ENCODE measurements at regions not wholly inside any gene's neighbourhood (a gene's known extent, or its start where the extent isn't known, plus 50 kb on each side); places are given as distances from the start of the nearest gene placed in this dataset.

DNA sequence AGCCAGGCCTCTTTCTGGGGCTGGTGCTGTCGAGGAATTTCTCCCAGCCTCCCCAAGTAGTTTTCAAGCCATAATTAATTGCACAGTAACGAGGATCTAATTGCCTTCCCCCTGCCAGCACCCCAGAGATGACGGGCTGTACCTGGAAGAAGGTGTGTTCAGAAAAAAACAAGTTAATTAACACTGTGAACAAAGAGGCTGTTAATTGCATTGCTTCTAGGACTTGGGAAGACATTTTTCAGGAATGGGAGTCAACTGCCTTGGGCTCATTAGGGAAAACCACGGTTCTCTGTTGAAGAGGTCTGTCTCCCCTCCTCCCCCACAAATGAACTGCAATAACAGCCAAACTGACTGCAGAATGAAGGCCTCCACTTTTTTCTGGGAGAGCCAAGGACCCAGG is 176.7 kb downstream of the CCT6B start:
- Histone ChIP-seq H3K9me3 (no peaks in the 10 kb centered on the region), H3K27me3 (no peaks in the 10 kb centered on the region), H3K4me1 (no peaks in the 10 kb centered on the region), H3K4me3 (no peak overlapping the region), H3K27ac (no peak overlapping the region), H3K36me3 (no peaks in the 10 kb centered on the region)
- no peak for DNase-seq
- TF ChIP-seq POLR2A (IDR thresholded peaks at IDR 0.05) = no peak
- TF ChIP-seq, protein P1, sequence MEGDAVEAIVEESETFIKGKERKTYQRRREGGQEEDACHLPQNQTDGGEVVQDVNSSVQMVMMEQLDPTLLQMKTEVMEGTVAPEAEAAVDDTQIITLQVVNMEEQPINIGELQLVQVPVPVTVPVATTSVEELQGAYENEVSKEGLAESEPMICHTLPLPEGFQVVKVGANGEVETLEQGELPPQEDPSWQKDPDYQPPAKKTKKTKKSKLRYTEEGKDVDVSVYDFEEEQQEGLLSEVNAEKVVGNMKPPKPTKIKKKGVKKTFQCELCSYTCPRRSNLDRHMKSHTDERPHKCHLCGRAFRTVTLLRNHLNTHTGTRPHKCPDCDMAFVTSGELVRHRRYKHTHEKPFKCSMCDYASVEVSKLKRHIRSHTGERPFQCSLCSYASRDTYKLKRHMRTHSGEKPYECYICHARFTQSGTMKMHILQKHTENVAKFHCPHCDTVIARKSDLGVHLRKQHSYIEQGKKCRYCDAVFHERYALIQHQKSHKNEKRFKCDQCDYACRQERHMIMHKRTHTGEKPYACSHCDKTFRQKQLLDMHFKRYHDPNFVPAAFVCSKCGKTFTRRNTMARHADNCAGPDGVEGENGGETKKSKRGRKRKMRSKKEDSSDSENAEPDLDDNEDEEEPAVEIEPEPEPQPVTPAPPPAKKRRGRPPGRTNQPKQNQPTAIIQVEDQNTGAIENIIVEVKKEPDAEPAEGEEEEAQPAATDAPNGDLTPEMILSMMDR (IDR thresholded peaks at IDR 0.05) = no peak

DNA sequence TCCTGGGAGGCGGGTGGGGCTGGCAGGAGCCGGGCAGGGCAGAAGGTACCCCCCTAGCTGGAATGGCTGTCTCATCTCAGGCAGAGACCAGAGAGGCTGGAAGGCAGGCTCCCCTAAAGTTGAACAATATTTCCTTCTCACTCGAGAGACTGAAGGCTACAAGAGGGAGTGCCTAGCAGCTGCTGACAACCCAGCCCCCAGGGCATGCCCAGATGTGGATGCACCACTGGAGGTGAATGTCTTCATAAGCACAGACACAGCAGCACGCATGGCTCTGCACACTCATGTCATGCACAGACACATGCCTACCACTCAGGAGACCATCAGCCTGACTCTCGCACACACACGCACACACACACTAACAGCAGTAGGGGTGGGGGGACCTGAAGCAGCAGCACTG is 179.0 kb downstream of the CCT6B start:
- Histone ChIP-seq H3K36me3 (no peaks in the 10 kb centered on the region), H3K27ac (no peak overlapping the region), H3K4me1 (no peaks in the 10 kb centered on the region), H3K27me3 (no peaks in the 10 kb centered on the region), H3K4me3 (no peak overlapping the region), H3K9me3 (no peaks in the 10 kb centered on the region)
- DNase-seq = no peak
- TF ChIP-seq, protein P1 (IDR thresholded peaks at IDR 0.05) = no peak
- no peak for TF ChIP-seq POLR2A (IDR thresholded peaks at IDR 0.05)

DNA sequence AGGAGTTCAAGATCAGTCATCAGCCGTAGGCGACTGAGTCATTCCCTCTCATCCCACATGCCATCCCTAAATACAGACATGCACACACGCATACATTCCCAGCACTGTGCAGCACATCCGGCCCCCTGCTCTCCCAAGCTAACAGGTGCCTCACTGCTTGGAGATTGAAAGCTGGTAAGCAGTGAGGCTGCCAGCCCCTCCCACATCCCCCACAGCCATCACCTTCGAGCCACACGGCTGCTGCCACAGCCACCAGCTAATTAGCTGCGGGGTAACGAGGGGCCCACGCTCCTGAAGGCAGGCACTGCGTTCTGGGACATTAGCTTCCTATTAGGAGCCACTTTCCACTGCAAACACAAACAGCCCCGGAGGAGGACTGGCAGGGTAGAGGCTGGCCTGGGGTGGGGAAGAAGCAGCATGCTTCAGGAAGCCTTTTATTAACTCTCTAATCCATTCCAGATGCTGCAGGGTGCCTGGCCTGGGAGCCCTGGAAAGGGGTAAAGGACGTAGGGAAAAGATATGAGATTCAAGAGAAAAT is 179.6 kb downstream of the CCT6B start:
- no peaks in the 10 kb centered on the region for H3K9me3 ChIP-seq
- no peaks in the 10 kb centered on the region for H3K27me3 ChIP-seq

DNA sequence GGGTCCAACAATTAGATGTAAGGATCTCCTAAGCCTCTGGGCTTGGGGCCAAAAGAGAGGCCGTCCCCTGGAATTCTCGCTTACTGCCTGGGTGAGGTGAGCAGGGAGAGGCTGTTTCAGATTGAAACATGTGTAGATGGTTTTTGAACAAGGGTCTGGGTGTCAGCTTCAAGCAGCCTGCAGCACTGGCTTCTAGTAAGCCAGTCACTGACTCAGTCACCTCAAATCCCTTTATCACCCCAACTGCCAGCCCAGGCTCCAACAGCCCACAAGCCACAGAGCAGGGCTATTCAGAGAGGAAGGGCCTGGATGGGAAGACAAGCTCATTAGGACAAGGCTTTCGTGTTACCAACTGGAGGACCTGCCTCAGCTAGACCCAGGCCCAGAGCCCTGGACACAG is 180.2 kb downstream of the CCT6B start:
- Histone ChIP-seq H3K27ac (no peak overlapping the region), H3K4me3 (no peak overlapping the region)
- TF ChIP-seq POLR2A (IDR thresholded peaks at IDR 0.05) = no peak
- TF ChIP-seq, protein P1 (IDR thresholded peaks at IDR 0.05) = no peak

More for the DNA sequence above, 179.6 kb downstream of the CCT6B start:
- DNase-seq = no peak
- no peak for TF ChIP-seq POLR2A (IDR thresholded peaks at IDR 0.05)
- TF ChIP-seq, protein P1 (IDR thresholded peaks at IDR 0.05) = no peak
- no peaks in the 10 kb centered on the region for H3K4me1 ChIP-seq
- H3K36me3 ChIP-seq = no peaks in the 10 kb centered on the region
- no peak overlapping the region for H3K4me3 ChIP-seq
- no peak overlapping the region for H3K27ac ChIP-seq

DNA sequence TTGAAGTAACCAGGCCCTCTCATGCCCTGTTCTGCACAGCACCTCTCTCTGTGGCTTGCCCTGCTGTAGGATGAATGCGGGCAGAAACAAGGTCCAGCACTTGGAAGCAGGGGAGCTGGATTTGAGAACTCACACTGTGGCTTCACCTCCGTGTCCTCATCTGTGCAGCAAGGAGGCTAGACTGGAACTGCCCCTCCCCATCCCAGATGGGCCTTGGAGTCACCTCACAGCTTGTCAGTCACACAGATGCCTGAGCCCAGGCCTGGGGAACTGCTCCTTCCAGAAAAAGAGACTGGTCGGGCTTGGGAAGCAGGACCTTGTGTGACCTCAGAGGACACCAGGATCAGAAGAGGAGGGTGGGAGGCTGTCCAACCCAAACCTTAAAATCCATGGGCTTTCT is 180.8 kb downstream of the CCT6B start:
- Histone ChIP-seq H3K27ac (no peak overlapping the region), H3K9me3 (no peaks in the 10 kb centered on the region), H3K27me3 (no peaks in the 10 kb centered on the region), H3K4me1 (no peaks in the 10 kb centered on the region), H3K4me3 (no peak overlapping the region), H3K36me3 (no peaks in the 10 kb centered on the region)
- no peak for DNase-seq
- no peak for TF ChIP-seq POLR2A (IDR thresholded peaks at IDR 0.05)
- TF ChIP-seq, protein P1 (IDR thresholded peaks at IDR 0.05) = no peak

More for the DNA sequence above, 180.2 kb downstream of the CCT6B start:
- no peaks in the 10 kb centered on the region for H3K9me3 ChIP-seq
- no peaks in the 10 kb centered on the region for H3K27me3 ChIP-seq
- no peaks in the 10 kb centered on the region for H3K4me1 ChIP-seq
- no peaks in the 10 kb centered on the region for H3K36me3 ChIP-seq
- DNase-seq = no peak
